GM12878 (cell line): ENCODE measurements at regions not wholly inside any gene's neighbourhood (a gene's known extent, or its start where the extent isn't known, plus 50 kb on each side); places are given as distances from the start of the nearest gene placed in this dataset.
"Not testable (repeated sequence)": the region's sequence is repeated elsewhere in the genome, so short reads cannot be mapped to it uniquely, and the experiment has no call there.

Experiments used
- ATAC-seq: fragments of 200-7000 bp; cut with Tn5 transposase; 3 replicates; pipeline ENCODE4 v1.9.1; 2020; ENCODE audit warnings: mild to moderate bottlenecking, moderate library complexity
- BruUV-seq: library from RNA; stranded (reverse); fragments of 400-500 nt; replicated peaks from 2 replicates; lab custom pipeline; 2021; lab: Mats Ljungman, UMichigan
- CTCF ChIA-PET: fragments of 300-600 bp; sonication (Branson Sonifier 250); formaldehyde crosslinking; extraction: SDS; loops from one replicate; lab custom pipeline; 2021; ENCODE audit warnings: inconsistent platforms; lab: Yijun Ruan, JAX
- POLR2A ChIA-PET: fragments of 350-600 bp; formaldehyde crosslinking; extraction: SDS; loops from one replicate; lab custom pipeline; 2021; ENCODE audit warnings: inconsistent platforms; lab: Charles Lee
- RAD21 ChIA-PET: fragments of 300-600 bp; sonication (Branson Sonifier 250); formaldehyde crosslinking; loops from one replicate; lab custom pipeline; 2023; ENCODE audit warnings: antibody characterized with exemption; ENCODE audit not compliant: unreplicated experiment; lab: Charles Lee
- SMC1A ChIA-PET: fragments of 300-600 bp; sonication (Branson Sonifier 250); formaldehyde crosslinking; loops from one replicate; lab custom pipeline; 2023; ENCODE audit not compliant: unreplicated experiment, uncharacterized antibody; lab: Charles Lee
- DNase-seq: peaks from one replicate; pipeline ENCODE4 v3.0.0-alpha.2; 2011; ENCODE audit warnings: low read depth, low spot score
- FAIRE-seq: peaks from 3 replicates; lab custom pipeline; 2011; peaks lifted over from hg19 to GRCh38; lab: Jason Lieb, UNC
- H2AFZ ChIP-seq: 2 replicates; pipeline ENCODE4 v1.6.0; 2011; ENCODE audit warnings: low read depth, low read length, control low read depth; ENCODE audit not compliant: control insufficient read depth
- H3K27ac ChIP-seq: 2 replicates; pipeline ENCODE4 v1.5.1; 2011; ENCODE audit warnings: control low read depth; ENCODE audit not compliant: control insufficient read depth, insufficient read depth
- H3K27me3 ChIP-seq, 2 experiments: replicated peaks in 1 of 2; 2 replicates each; pipeline versions ENCODE4 v1.6.0 to v1.6.1; 2011; ENCODE audit warnings: low read length in 1 of 2; ENCODE audit not compliant: control insufficient read depth in 2 of 2, insufficient read depth in 2 of 2
- H3K36me3 ChIP-seq, 2 experiments: 2 replicates each; pipeline ENCODE4 v1.5.1; 2011; ENCODE audit warnings: low read length in 1 of 2; ENCODE audit not compliant: control insufficient read depth in 2 of 2, insufficient read depth in 2 of 2
- H3K4me1 ChIP-seq: 2 replicates; pipeline ENCODE4 v1.6.1; 2011; ENCODE audit warnings: mild to moderate bottlenecking, low read length, moderate library complexity, mixed read lengths; ENCODE audit not compliant: control insufficient read depth, insufficient read depth
- H3K4me2 ChIP-seq: 2 replicates; pipeline ENCODE4 v1.6.0; 2011; ENCODE audit warnings: control low read depth; ENCODE audit not compliant: control insufficient read depth, insufficient read depth
- H3K4me3 ChIP-seq: fragments of 200-600 bp; sonication (generic); 2 replicates; pipeline ENCODE4 v1.5.1; 2016
- H3K79me2 ChIP-seq: 2 replicates; pipeline ENCODE4 v1.6.0; 2011; ENCODE audit warnings: low read length; ENCODE audit not compliant: control insufficient read depth, insufficient read depth
- H3K9ac ChIP-seq: 2 replicates; pipeline ENCODE4 v1.8.0; 2011; ENCODE audit warnings: low read length, control low read depth, mixed read lengths; ENCODE audit not compliant: control insufficient read depth, insufficient read depth
- H3K9me3 ChIP-seq: replicated peaks from 3 replicates; pipeline ENCODE4 v1.5.1; 2011; ENCODE audit warnings: mild to moderate bottlenecking, low read length; ENCODE audit not compliant: control insufficient read depth, insufficient read depth
- H4K20me1 ChIP-seq: 2 replicates; pipeline ENCODE4 v1.6.0; 2011; ENCODE audit not compliant: control insufficient read depth, insufficient read depth
- HCFC1 ChIP-seq: fragments of 150-350 bp; IDR thresholded peaks from 2 replicates; pipeline ENCODE4 v1.6.1; 2014; ENCODE audit warnings: low read length
- MTA2 ChIP-seq: fragments of 450-650 bp; IDR thresholded peaks from 2 replicates; pipeline ENCODE4 v1.6.1; 2016; ENCODE audit warnings: low read depth, mild to moderate bottlenecking, moderate library complexity
- WGBS: methylation state at CpG from one replicate; pipeline ENCODE4 v1.1.6; 2016; ENCODE audit warnings: low lambda C conversion rate; ENCODE audit not compliant: insufficient replicate concordance, insufficient coverage; ENCODE audit errors: missing lambda C conversion rate; 5-methylcytosine and 5-hydroxymethylcytosine counted together
- in situ Hi-C: fragments of 300-500 bp; cut with MboI; formaldehyde crosslinking; loops from 9 replicates; pipeline ENCODE4 v1.14.3; 2018; ENCODE audit warnings: mixed read lengths
- intact Hi-C: fragments of 100-400 bp; cut with micrococcal nuclease; formaldehyde crosslinking; loops from one replicate; pipeline ENCODE4 v1.14.2; 2022; ENCODE audit not compliant: unreplicated experiment

GRCh38 chr5:17024686-17025180, 88.6 kb upstream of the MYO10 start:
- ChIA-PET CTCF (no interaction called here), RAD21 (interaction anchor here (0.6 kb wide), 1 partner anchor 1262 kb away, joined by 3 read pairs; no protein-coding TSS in a partner anchor), POLR2A (no interaction called here), SMC1A (no interaction called here)
- intact Hi-C loops: no loop called here
- H3K27ac ChIP-seq: no peak overlapping the region
- no peak for ATAC-seq
- no peaks in the 10 kb centered on the region for H3K36me3 ChIP-seq
- in situ Hi-C loops: no loop called here
- no peaks in the 10 kb centered on the region for H3K79me2 ChIP-seq
- H4K20me1 ChIP-seq: no peaks in the 10 kb centered on the region
- H3K4me1 ChIP-seq: no peaks in the 10 kb centered on the region
- no peak overlapping the region for H3K4me3 ChIP-seq
- no peak for DNase-seq
- no peak overlapping the region for H2AFZ ChIP-seq
- H3K27me3 ChIP-seq: no peaks in the 10 kb centered on the region
- no peak overlapping the region for H3K4me2 ChIP-seq
- BruUV-seq: no TSS peak
- no peak for FAIRE-seq
- WGBS: 59% methylated on average over 6 of the region's 6 CpGs
- no peak overlapping the region for H3K9ac ChIP-seq
- TF ChIP-seq HCFC1 (no peak), MTA2 (no peak)
- no peaks in the 10 kb centered on the region for H3K9me3 ChIP-seq

GRCh38 chr5:17031659-17032277, 95.7 kb upstream of the MYO10 start:
- H3K36me3 ChIP-seq, FAIRE-seq, H3K9ac ChIP-seq, H3K27me3 ChIP-seq, H3K4me2 ChIP-seq, DNase-seq, BruUV-seq, RAD21 ChIA-PET, H4K20me1 ChIP-seq, H3K4me1 ChIP-seq, in situ Hi-C loops, H3K4me3 ChIP-seq, POLR2A ChIA-PET, intact Hi-C loops, H2AFZ ChIP-seq, CTCF ChIA-PET, H3K27ac ChIP-seq, ATAC-seq, H3K79me2 ChIP-seq, H3K9me3 ChIP-seq: not testable (repeated sequence)
- WGBS: 79% methylated on average over 24 of the region's 24 CpGs
- SMC1A ChIA-PET: interaction anchor here (1.0 kb wide), 1 partner anchor 79 kb away, joined by 3 read pairs; no protein-coding TSS in a partner anchor

- WGBS: 66% methylated on average over 20 of the region's 43 CpGs
- SMC1A ChIA-PET, H3K36me3 ChIP-seq, H3K9ac ChIP-seq, POLR2A ChIA-PET, H4K20me1 ChIP-seq, H3K4me2 ChIP-seq, FAIRE-seq, intact Hi-C loops, DNase-seq, H3K4me1 ChIP-seq, in situ Hi-C loops, H3K4me3 ChIP-seq, H3K9me3 ChIP-seq, H3K27me3 ChIP-seq, H3K27ac ChIP-seq, ATAC-seq, H3K79me2 ChIP-seq, CTCF ChIA-PET, RAD21 ChIA-PET, BruUV-seq, H2AFZ ChIP-seq: not testable (repeated sequence)
These were observed 96.4 kb upstream of the MYO10 start for GRCh38 chr5:17032314-17032985.
